GM18511 (cell line): ENCODE measurements at regions not wholly inside any gene's neighbourhood (a gene's known extent, or its start where the extent isn't known, plus 50 kb on each side); places are given as distances from the start of the nearest gene placed in this dataset.

Experiments
- ATAC-seq: cut with Tn5 transposase; IDR thresholded peaks from one replicate; pipeline ENCODE4 v1.9.1; 2021; ENCODE audit warnings: mild to moderate bottlenecking, moderate library complexity; ENCODE audit not compliant: unreplicated experiment

DNA sequence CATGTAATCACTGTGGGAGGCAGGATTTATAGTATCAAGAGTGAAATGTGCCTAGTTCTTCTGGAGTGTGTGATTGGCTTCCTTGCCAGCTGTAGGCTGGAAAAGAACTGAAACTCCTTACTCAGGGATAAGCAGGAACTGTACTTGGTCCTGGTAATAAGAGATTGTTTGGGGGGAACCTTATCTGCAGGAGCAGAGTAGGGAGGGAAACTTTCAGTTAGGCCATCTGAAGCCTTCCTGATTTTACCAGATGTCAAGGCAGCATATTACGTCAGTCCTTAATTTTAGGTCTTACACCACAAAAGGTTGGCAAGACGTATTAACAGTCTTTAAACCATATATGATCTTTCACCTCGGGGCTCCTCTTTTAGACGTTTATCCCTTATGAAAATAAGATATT lies 231.5 kb upstream of the FMR1 start:
- no peak for ATAC-seq

DNA sequence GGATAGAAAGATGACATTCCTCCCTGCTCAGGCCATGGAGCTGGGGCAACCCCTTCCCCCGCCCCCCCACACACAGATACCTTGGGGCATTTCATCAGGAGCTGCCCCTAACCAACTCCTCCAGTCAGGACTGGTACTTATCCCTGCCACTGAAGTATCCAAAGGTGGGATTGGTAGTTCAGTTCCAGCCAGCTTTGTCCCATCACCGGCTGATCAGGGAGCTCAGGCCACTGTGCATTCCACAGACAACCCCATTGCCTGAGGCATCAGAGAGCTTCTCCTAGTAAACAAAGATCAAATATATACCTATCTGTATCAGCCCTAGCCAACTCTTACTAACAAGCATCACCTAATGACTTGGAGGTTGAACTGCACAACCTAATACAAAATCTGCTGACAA lies 218.2 kb upstream of the FMR1 start:
- ATAC-seq = no peak

DNA sequence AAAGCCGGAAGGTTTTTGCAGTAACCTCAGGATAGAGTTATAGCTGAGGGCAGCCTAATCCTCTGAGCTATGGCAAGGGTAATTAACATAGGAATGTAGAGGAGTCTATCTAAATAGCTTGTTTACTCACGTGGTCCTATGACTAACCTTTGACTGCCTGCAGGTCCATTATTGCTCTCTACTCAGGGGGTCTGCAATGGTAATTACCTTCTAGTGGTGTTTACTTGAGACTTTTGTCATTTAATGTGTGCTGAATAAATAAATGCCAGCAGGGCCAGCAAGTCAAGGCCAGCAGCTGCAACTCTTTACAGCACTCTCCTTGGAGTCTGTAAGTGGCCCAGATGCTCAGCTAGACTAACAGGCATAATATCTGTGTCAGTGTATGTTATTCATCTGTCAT lies 212.7 kb upstream of the FMR1 start:
- ATAC-seq = no peak

DNA sequence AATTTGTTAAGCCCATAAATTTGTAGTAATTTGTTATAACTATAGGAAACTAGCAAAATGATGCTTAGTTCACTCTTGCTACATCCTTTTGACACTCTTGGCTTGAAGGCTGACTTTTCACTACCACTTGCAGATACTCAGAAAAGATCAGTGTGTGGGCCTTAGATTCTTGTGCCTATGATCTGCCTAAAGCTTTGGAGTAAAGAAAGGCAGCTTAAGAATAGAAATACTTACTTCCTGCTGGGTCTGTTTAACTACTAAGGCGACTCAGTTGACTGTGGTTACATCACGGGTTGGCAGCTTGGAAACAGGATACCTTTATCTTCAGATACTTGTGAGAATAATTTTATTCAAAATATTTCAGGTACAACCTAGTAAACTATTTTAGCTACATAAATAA lies 201.4 kb upstream of the FMR1 start:
- ATAC-seq = no peak

DNA sequence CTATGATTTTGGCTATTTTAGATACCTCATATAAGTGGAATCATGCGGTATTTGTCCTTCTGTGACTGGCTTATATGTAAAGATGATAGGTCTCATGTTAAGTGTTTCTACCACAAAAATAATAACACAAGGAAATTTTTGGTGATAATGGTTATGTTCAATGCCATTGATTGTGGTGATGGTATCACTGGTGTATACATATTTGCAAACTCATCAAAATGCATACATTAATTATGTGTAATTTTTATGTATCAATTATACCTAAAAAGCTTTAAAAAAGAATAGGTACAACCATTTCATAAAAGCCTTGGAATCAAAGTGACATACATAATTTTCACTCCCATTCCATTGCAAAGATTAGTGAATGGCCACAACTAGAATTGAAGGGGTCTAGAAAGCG lies 178.3 kb upstream of the FMR1 start:
- ATAC-seq = no peak

DNA sequence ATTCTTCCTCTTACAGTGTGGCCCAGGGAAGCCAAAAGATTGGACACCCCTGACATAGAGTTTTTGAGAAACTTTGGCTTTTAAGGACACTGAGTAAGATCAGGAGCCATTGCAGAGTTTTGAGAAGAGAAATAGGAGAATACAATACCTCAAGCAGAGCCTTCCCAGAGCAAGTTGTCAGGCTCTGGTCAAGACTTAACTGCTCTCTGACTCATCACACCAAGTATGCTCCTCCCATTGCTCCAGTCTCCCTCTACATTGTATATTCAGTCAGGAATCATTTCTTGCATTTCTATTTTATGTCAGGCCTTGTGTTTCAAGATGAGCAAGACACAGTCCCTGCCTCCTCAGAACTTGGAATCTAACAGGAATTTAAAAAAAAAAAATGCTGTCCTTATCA lies 176.4 kb upstream of the FMR1 start:
- ATAC-seq = no peak

DNA sequence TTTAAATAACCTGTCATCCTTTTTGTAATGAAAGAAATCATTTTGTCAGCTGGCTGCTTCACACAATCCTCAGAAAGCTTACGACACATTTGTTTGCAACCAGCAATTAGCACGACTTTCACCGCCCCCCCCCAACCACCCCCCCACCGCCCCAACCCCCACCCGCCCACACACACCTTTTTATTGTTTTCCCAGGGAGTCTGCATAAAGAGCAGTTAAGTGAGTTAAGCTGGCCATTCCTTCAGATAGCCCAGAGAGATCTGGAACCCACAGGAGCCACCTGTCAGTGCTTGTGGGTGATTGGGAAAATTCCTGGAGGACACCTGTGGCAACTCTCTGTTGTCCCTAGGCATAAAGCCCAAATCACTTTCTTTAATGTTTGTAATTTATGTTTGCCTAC lies 175.7 kb upstream of the FMR1 start:
- ATAC-seq = no peak

DNA sequence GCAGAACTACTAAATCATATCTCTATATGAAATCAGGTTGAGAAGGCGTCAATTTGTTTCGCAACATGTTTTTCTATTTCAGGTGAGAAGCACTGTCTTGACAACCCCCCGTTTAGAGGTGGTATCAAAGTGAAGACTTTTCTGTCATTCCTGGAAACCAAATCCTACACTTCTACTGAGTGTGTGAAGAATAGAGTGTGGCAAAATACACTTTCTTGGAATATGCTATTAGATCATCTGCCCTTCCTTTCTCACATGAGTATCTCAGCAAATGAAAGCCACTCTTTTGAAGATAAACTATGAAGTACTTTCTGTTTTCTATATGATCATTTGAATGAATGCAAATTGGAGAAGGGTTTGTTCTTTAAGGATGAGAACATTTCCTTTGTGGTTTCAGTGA lies 174.0 kb upstream of the FMR1 start:
- no peak for ATAC-seq

DNA sequence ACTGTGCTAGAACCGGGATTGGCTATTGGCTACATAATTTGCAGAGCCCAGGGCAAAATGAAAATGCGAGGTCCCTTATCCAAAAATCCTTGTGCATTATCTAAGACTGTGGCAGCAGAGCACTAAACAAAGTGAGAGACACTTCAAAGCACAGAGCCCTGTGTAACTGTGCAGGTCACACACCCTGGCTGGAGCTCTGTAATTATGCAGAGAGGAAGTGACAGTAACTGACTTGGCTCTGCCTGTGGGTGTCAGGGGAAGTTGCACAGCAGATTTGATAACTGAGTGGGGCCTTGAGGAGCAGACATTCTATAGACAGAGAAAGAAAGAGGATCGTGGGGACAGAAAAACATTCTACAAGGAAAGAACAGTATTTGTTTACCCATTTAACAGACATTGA lies 173.5 kb upstream of the FMR1 start:
- no peak for ATAC-seq

DNA sequence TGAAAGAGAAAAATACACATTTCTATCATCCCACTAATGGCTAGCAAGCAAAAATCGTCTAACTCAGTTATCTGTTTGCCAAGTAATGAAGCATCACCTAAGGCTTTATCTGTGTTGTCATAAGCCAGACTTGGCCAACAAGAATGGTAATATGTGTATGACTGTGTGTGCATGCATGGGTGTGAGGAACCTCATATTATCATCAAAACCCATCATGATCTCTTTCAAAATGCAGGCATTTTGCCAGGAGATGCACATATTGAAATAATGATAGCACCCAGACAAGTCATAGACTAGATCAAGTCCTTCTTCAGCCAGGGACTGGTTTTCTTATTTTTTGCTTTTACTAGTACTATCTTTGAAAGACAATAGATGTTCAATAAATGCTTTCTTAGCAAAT lies 172.5 kb upstream of the FMR1 start:
- no peak for ATAC-seq

DNA sequence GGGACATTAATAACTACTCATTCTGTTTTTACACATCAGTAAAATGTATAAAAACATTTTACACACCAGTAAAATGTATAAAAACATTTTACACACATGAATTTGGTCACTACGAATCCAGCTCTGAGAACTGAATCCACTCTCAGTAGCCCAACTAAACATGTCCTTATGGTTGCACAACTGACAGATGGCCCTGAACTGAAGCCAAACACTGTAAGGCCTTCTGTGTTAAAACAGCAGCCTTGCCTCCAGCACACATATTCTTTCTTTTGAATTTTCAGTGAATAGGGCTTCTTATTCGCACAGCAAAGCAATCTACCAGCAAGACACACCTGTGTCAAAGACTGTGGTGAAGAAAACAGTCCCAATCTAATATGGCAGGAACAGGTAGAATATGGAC lies 169.9 kb upstream of the FMR1 start:
- ATAC-seq = no peak

DNA sequence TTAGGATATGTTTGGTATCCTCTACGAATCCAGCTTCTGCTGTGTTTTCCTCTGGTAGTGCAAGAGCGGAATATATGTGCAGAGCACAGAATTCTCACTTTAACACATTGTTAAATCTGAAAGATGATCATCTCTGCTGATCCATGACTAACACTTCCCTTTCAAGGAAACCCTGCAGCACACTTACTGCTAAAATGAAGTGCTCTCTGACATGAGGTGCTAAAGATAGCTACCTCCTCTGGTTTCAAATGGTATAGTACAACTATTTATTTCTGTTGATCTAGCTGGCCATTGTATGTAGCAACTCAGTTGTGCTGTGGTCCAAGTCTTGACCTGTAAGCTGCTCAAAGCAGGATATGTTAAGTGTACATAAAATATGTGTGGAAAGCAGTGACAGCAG lies 162.4 kb upstream of the FMR1 start:
- no peak for ATAC-seq

DNA sequence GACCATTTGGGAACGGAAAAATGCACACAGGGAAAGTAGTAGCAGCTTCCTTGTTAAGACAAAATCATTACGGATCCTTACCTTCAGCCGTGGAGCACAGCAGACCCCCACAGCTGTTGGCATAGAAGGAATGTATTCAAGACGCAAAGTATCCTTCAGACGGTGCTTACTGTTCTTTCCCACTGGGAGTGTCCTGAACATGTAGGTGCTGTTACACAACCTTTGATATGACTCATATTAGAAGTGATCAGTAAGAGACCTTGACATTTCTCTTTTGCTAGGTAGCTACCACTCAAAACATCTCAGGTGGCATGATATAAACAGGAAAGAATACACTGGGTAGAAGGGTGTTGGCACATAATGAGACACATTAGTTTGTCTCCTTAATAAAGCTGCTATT lies 154.0 kb upstream of the FMR1 start:
- ATAC-seq = no peak

DNA sequence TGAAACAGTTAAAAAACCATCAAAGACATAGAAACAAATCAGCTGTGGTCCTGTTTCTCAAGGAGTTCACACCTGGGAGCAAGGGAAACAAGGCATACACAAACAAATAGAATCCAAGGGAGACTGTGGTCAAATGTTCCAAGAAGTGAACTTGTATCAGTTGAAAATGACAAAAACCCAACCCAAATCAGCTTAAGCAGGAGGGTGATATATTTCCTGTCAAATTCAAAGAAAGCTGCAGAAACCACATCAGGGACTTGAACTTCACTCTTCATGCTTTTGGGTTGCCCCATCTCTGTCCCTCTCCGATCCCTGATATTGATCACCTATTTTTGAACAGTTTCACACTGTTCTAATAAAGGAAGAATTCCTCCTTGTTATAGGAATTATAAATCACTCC lies 148.6 kb upstream of the FMR1 start:
- no peak for ATAC-seq

DNA sequence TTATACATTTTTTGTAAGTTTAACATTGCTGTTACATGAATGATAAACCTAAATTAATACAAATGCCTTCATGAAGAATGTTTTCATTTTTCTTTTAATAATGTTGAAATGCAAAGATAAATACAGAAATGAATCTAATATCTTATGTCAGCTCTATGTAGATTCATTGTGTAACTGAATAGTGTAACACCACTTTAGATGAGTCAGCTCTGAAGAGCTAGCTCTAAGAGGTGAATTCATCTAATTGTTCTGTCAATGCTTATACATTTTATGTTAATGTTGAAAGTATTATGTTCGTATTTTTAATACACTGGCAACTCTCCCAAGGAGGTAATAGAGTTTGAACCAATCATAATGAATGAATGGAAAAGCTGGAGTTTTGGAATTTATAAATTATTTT lies 146.9 kb upstream of the FMR1 start:
- ATAC-seq = no peak

DNA sequence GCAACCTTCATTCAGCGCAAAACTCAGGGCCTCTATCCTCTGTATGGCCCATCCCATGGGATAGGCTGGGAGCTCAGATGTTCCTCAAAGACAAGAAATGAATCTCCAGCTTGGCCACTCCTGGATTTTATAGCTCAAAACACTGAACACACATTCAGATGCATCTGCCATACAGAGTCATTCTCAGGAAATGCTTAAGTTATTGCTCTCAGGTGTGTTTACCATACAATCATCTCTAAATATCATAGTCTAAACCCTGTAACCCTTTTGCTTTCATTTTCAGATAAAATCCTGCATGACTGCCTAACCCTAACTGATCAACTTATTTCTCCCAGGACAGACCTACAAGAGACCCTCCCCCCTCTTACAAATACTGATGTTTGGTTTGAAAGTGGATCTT lies 140.9 kb upstream of the FMR1 start:
- ATAC-seq = no peak

DNA sequence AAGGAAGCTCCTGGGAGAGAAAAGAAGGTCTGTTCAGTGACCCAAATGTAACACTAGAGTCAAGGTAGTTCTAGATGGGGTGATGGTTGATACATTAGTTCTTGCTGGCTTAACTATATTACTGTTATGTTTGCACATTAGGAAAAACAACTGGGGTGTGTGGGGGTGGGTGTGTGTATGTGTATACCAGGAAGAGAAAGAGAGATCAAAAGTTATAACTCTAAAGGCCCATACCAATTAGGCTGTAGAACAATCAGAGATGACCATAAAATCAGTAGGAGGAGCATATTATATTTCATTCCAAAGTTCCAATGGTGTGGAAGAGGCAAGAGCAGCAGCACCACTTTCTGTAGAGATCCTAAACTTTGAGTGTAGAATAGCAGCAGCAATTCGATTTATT lies 134.7 kb upstream of the FMR1 start:
- ATAC-seq = no peak

DNA sequence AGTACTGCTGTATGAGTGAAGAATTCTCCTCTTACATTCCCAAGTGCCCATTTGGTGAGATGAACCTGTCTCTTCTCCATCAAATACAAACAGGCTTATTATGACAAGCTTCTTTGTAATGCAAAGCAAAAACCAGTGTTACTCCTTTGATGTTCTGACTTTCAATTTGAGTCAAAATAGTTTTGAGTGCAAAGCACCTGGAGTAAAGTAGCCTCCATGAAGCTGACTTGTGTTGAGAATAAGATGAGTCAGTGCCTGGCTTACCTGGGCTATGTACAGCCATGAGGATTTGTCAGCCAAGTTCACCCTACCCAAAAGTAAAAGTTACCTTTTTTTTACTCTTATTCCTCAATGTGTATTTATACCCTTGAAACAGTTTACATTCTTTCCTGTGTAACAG lies 132.5 kb upstream of the FMR1 start:
- no peak for ATAC-seq

DNA sequence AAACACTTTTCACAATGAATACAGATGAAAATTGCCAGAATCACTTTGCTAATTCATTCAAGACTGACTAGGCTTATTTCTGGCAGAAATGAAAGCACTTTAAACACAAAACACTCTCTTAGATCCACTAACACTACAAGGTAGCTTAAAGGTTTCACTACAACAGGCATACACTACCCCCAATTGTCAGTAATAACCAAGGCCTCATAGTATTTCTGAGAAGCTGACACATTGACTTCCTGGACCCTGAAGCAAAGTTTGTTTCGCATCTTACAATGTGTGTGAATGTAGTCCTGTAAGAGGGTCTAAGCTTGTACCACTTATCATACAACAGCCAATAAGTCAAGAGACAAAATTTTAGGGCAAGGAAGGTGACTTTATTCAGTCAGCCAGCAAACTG lies 129.9 kb upstream of the FMR1 start:
- ATAC-seq = no peak

DNA sequence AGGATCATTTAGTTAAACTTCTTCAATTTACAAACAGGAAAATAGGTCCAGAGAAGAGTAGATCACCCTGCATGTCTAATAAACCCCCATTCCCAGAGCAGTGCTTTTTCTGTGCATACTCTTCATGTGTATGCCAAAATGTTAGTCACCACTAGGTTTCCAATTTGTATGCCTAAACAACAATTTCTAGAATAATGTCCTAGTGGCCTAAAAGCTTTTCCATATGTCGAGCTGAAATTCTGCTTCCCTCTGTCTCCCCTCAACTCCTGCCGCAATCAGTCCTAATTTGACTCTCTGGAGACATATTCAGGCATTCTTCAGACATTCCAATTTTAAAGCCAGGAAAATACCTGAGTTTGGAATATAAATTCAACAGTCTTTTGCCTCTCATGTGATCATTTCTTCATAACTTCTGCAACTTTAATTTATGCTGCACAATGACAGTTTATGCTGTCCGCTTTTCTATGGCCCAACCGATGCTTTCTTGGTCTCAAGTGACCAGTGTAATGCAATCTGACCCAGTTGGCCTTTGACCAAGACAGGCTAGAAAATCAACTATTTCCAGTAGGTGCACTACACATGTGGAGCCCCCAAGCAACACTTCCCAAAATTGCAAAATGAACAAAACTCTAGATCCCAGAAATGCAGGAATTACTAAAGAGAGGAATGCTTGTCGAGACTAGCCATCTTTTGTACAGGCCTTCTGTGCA lies 122.9 kb upstream of the FMR1 start:
- no peak for ATAC-seq

DNA sequence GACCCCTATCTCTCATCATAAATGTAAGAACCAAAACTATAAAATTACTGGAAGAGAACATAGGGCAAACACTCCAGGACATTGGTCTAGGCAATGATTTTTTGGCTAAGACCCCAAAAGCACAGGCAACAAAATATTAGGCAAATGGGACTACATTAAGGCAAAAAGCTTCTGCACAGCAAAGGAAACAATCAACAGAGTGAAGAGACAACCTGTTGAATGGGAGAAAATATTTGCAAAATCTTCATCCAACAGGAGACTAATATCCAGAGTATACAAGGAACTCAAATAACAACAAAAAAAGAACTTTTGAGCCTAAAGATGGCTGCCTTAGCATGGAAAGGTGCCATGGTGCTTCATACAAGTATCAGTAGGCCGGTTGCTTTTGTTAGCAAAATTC lies 111.1 kb upstream of the FMR1 start:
- ATAC-seq = no peak

DNA sequence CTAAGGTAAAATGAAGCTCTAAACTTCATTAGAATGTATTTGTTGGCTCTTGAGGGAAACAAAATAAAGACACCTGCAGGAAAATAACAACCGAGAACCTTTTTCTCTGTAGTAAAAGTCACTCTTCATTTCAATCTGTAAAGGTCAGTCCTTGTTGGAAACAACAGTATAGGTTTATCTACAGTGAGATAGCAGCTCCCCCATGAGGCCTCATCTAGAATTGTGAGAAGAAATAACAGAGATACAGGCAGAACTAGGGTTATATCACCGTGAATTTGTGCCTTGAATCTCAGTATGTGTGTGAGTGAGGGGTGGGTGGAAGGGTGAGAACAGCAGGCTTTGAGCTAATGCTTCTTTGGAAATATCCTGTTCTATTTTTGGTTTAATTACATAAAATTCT lies 107.8 kb upstream of the FMR1 start:
- peak; percentile 73 for ATAC-seq

DNA sequence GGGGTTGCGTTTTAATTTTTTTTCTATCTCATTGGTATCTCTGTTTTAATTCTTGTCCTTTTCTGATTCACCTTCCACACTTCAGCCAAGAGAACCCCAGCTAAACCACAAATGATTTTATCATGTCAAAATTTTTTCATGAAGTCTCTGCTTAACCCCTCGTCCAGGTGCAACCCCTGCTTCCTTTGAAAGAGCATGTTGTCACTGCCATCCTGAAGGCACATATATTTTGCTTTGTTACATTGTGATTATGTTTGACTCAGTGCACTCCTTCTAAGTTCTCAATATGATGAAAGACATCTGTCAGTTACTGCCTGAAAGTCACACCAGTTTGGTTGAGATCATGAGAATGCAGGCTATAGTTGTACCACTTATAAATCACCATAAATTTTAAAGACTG lies 99.9 kb upstream of the FMR1 start:
- no peak for ATAC-seq

DNA sequence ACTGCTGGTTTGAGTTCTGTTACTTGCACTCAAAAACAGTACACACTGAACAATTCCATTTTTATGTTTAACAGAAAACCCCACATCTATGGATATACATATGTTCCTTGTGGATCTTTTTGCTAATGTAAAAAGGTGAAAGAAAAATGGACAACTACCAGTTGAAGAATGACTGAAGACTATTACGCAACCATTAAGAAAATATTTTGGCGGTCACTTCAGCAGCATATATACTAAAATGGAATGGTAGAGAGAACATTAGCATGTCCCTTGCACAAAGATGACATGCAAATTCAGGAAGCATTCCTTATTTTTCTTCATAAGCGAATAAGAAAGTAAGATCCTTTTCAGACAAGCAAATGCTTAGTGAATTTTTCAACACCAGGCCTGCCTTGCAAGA lies 84.6 kb upstream of the FMR1 start:
- no peak for ATAC-seq
